ENCODE measurements at regions not wholly inside any gene's neighbourhood (a gene's known extent, or its start where the extent isn't known, plus 50 kb on each side); places are given as distances from the start of the nearest gene placed in this dataset.

DNA sequence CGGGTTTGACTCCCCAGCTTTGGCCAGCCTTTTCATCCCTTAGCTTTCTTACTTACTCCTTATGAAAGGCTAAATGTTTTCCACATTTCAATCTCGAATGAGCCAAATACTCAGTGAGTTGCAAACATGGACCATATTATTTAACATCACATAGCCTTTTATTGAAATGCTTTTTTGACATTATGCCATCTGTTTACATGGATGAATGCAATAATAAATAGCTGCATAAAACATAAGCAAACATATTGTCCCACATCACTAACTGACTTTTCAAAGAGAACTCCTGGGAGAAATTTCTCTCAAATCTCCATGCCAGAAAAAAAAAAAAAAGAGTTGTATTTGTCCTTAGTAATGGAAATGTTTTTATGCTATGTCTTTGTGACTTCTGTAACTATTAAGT, 134.9 kb downstream of the LSMEM1 start:
- Histone ChIP-seq H3K9me2 (replicated peaks; ENCODE audit: insufficient read depth, low read length) (no peaks in the 10 kb centered on the region), H3K79me2 (ENCODE audit: insufficient read depth, low read length) (no peaks in the 10 kb centered on the region), H3K27ac (ENCODE audit: low read depth, low read length) (no peak overlapping the region), H3F3A (ENCODE audit: insufficient read depth) (no peaks in the 10 kb centered on the region), H3K9me3 (ENCODE audit: insufficient read depth, low read length) (no peaks in the 10 kb centered on the region), H3K9ac (ENCODE audit: low read length) (no peak overlapping the region), H3K4me3 (ENCODE audit: insufficient read depth, low read length, poor library complexity, severe bottlenecking) (no peak overlapping the region), H4K20me1 (ENCODE audit: low read depth, low read length) (no peaks in the 10 kb centered on the region), H3K36me3 (ENCODE audit: low read length) (no peaks in the 10 kb centered on the region), H2AFZ (ENCODE audit: low read depth, low read length, severe bottlenecking) (no peak overlapping the region), H3K4me2 (ENCODE audit: low read depth, low read length, poor library complexity, severe bottlenecking) (no peak overlapping the region), H3K27me3 (ENCODE audit: low read length) (no peaks in the 10 kb centered on the region)
- TF ChIP-seq CTCF (IDR thresholded peaks at IDR 0.05; ENCODE audit: insufficient read depth, low read length, poor library complexity, severe bottlenecking) = no peak
- TF ChIP-seq EZH2phosphoT487 (conservative IDR thresholded peaks at IDR 0.05; ENCODE audit: low read length) = no peak

DNA sequence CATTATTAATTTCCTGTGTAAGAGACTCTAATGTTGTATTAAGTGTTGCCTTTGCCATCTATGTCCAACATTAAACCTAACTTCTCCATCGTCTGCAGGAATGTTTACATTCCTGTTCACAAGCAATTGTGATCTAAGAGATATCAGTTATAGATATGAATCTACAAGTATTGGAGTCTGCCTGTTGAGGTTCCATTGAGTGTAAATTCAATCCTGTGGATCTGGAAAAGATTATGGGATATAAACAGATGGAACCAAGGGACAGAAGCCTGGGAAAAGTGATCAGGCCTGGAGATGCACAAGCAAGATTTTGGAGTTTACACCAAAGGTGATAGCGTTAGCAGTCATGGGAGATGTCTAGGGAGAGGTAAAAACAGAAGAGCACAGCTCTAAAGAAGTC, 135.5 kb downstream of the LSMEM1 start:
- Histone ChIP-seq H3K4me2 (ENCODE audit: low read depth, low read length, poor library complexity, severe bottlenecking) (no peak overlapping the region), H2AFZ (ENCODE audit: low read depth, low read length, severe bottlenecking) (no peak overlapping the region), H4K20me1 (ENCODE audit: low read depth, low read length) (no peaks in the 10 kb centered on the region), H3F3A (ENCODE audit: insufficient read depth) (no peaks in the 10 kb centered on the region), H3K9ac (ENCODE audit: low read length) (no peak overlapping the region), H3K27me3 (ENCODE audit: low read length) (no peaks in the 10 kb centered on the region), H3K27ac (ENCODE audit: low read depth, low read length) (no peak overlapping the region), H3K9me3 (ENCODE audit: insufficient read depth, low read length) (no peaks in the 10 kb centered on the region), H3K4me3 (ENCODE audit: insufficient read depth, low read length, poor library complexity, severe bottlenecking) (no peak overlapping the region), H3K79me2 (ENCODE audit: insufficient read depth, low read length) (no peaks in the 10 kb centered on the region), H3K9me2 (replicated peaks; ENCODE audit: insufficient read depth, low read length) (no peaks in the 10 kb centered on the region), H3K36me3 (ENCODE audit: low read length) (no peaks in the 10 kb centered on the region)
- TF ChIP-seq EZH2phosphoT487 (conservative IDR thresholded peaks at IDR 0.05; ENCODE audit: low read length) (no peak), CTCF (IDR thresholded peaks at IDR 0.05; ENCODE audit: insufficient read depth, low read length, poor library complexity, severe bottlenecking) (no peak)

DNA sequence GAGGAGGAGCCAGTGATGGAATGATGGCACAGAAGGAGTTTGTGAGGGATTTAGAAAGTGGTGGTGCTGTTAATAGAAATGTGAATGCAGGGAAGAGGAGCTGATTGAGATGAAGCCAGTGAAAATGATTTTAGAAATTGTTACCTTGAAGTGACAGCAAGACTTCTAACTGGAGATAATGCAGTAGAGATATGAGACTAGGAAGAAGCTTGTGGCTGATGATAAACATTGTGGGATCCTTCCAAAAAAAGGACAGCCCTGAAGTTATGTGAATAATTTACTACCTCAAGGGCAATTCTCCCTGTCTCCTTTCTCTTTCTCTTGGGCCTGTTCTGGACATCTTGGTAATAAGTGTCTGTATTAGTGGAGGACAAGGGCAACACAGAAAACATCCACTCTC, 138.6 kb downstream of the LSMEM1 start:
- Histone ChIP-seq H4K20me1 (ENCODE audit: low read depth, low read length) (no peaks in the 10 kb centered on the region), H3K9ac (ENCODE audit: low read length) (no peak overlapping the region), H3F3A (ENCODE audit: insufficient read depth) (no peaks in the 10 kb centered on the region), H3K4me3 (ENCODE audit: insufficient read depth, low read length, poor library complexity, severe bottlenecking) (no peak overlapping the region), H3K27ac (ENCODE audit: low read depth, low read length) (no peak overlapping the region), H3K79me2 (ENCODE audit: insufficient read depth, low read length) (no peaks in the 10 kb centered on the region), H3K9me2 (replicated peaks; ENCODE audit: insufficient read depth, low read length) (no peaks in the 10 kb centered on the region), H3K4me2 (ENCODE audit: low read depth, low read length, poor library complexity, severe bottlenecking) (no peak overlapping the region), H3K27me3 (ENCODE audit: low read length) (no peaks in the 10 kb centered on the region), H3K36me3 (ENCODE audit: low read length) (no peaks in the 10 kb centered on the region), H2AFZ (ENCODE audit: low read depth, low read length, severe bottlenecking) (no peak overlapping the region), H3K9me3 (ENCODE audit: insufficient read depth, low read length) (no peaks in the 10 kb centered on the region)
- TF ChIP-seq EZH2phosphoT487 (conservative IDR thresholded peaks at IDR 0.05; ENCODE audit: low read length) (no peak), CTCF (IDR thresholded peaks at IDR 0.05; ENCODE audit: insufficient read depth, low read length, poor library complexity, severe bottlenecking) (no peak)

All from SU-DHL-6 (cell line).